Left lung (tissue), 4 donors: ENCODE measurements at regions not wholly inside any gene's neighbourhood (a gene's known extent, or its start where the extent isn't known, plus 50 kb on each side); places are given as distances from the start of the nearest gene placed in this dataset.

Experiments
- ATAC-seq: fragments of 200-7000 bp; cut with Tn5 transposase; one replicate; pipeline ENCODE4 v1.9.1; 2020; ENCODE audit warnings: moderate library complexity
- DNase-seq, 4 donors: peaks; one replicate each; pipeline ENCODE4 v3.0.0-alpha.2; 2013 to 2020
- H3K27ac ChIP-seq, 2 donors: fragments of 200-600 bp; sonication (generic) in 1 of 2; one replicate each; pipeline versions ENCODE4 v1.5.0 to v1.8.0; 2020 to 2021
- H3K27me3 ChIP-seq, 2 donors: fragments of 200-600 bp; sonication (generic) in 1 of 2; one replicate each; pipeline versions ENCODE4 v1.5.0 to v1.8.0; 2020 to 2021
- H3K36me3 ChIP-seq, 2 donors: fragments of 200-600 bp; sonication (generic) in 1 of 2; one replicate each; pipeline versions ENCODE4 v1.5.0 to v1.8.0; 2020 to 2021
- H3K4me1 ChIP-seq, 2 donors: fragments of 200-600 bp; one replicate each; pipeline ENCODE4 v1.8.0; 2021
- H3K4me3 ChIP-seq, 2 donors: fragments of 200-600 bp; sonication (generic) in 1 of 2; one replicate each; pipeline versions ENCODE4 v1.5.0 to v1.8.0; 2020 to 2021; ENCODE audit warnings: mild to moderate bottlenecking in 1 of 2
- H3K9me3 ChIP-seq, 2 donors: fragments of 200-600 bp; sonication (generic) in 1 of 2; one replicate each; pipeline versions ENCODE4 v1.5.0 to v1.8.0; 2020 to 2021
- CTCF ChIP-seq, 2 donors: fragments of 200-600 bp; sonication (generic) in 1 of 2; IDR thresholded peaks; one replicate each; pipeline versions ENCODE4 v1.5.0 to v1.8.0; 2021; ENCODE audit warnings: antibody characterized with exemption in 2 of 2
- intact Hi-C, 2 donors: fragments of 100-400 bp; cut with DNase I; formaldehyde crosslinking; loops; one replicate each; pipeline versions ENCODE4 v1.11.2 to v1.14.2; 2022
- donor health status: DM: no; HTN: yes; CAD: no.
- donor health status: DM: no; HTN: no; CAD: no.

GRCh38 chr6:129911732-129912131, 50.6 kb upstream of the TMEM244 start:
- H3K9me3 ChIP-seq: no peaks in the 10 kb centered on the region
- no peak for DNase-seq
- intact Hi-C loops: no loop called here
- no peak for ATAC-seq
- no peak overlapping the region for H3K4me3 ChIP-seq
- no peaks in the 10 kb centered on the region for H3K36me3 ChIP-seq
- TF ChIP-seq CTCF (IDR thresholded peaks at IDR 0.05): no peak
- H3K4me1 ChIP-seq: no peaks in the 10 kb centered on the region
- no peak overlapping the region for H3K27ac ChIP-seq
- H3K27me3 ChIP-seq: no peaks in the 10 kb centered on the region
